ENCODE measurements at regions not wholly inside any gene's neighbourhood (a gene's known extent, or its start where the extent isn't known, plus 50 kb on each side); places are given as distances from the start of the nearest gene placed in this dataset.

DNA sequence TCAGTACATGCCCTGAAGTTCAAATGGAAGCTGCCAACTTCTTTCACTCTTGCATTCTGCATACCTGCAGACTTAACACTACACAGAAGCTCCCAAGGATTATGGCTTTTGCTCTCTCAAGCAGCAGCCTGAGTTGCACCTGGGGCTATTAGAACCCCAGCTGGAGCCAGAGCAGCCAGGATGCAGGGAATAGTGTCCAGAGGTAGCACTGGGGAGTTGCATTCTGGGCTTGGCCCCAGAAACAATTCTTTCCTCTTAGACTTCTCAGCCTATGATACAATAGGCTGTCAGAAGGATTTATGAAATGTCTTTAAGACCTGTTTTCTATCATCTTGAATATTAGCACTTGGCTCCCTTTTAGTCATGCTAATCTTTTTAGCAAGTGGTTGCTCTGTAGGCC lies 886.7 kb upstream of the GHITM start:
- no peak for DNase-seq

GRCh38 chr10:83253011-83253671 lies 886.2 kb upstream of the GHITM start:
- no peak for DNase-seq

DNA sequence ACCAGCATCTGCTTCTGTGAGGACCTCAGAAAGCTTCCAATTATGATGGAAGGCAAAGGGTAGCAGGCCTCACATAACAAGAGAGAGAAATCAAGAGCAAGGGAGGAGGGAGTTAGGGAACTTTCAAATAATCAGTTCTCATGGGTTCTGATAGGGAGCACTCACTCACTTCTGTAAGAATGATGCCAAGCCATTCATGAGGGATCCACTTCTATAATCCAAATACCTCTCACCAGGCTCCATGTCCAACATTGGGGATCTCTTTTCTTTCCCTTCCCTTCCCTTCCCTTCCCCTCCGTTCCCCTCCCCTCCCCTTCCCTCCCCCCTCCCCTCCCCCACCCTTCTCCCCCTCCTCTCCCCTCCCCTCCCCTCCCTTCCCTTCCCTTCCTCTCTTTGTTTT lies 884.6 kb upstream of the GHITM start:
- DNase-seq = no peak

DNA sequence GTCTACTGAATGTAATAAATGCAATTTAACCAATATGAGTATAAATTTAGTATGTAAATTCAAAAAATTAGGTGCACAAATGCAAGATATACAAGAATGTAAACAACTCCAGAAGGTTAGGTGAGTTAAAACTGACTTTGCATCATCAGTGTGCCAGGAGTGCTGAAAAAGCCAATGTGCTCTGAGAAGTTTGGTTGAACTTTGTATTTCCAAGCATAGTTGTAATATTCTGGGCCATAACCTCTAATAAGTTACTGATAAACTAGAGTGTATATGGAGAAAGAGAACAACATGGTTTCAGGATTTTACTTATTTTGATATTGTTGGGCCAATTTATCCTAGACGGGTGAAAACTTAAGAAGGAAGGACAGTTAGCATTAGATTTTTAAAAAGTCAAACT lies 876.9 kb upstream of the GHITM start:
- no peak for DNase-seq

- no peak for DNase-seq
These were observed 866.5 kb upstream of the GHITM start for GRCh38 chr10:83272666-83273434.

DNA sequence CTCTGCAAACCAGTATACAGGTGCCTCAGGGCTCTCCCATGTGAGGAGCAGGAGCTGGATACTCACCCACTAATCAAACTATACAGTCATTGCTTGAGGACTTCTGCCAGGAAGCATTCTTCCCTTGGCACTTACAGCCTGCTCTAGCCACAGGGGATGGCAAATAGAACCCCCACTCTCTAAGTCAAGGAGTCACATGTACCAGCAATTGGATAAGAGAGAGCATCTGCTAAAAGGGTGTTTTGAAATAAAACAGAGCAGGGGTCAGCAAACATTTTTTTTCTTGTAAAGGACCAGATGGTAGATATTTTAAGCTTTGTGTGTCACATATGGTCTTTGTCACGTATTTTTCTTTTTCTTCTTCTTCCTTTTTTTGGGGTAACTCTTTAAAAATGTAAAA lies 865.2 kb upstream of the GHITM start:
- no peak for DNase-seq

DNA sequence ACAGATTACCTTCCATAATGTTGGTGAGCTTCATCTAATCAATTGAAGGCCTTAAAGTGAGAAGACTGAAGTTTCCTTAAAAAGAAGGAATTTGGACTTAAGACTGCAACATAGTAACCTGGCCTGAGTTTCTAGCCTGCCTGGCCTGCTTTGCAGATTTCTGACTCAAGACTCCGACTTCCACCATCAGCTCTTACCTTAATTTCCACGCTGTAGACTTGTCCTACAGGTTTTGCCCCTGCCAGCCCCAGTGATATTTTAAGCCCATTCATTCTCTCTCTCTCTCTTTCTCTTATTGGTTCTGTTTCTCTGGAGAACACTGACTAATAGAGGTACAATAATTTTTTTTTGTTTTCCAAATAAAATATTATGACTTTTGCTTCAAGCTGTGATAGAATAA lies 862.3 kb upstream of the GHITM start:
- no peak for DNase-seq

DNA sequence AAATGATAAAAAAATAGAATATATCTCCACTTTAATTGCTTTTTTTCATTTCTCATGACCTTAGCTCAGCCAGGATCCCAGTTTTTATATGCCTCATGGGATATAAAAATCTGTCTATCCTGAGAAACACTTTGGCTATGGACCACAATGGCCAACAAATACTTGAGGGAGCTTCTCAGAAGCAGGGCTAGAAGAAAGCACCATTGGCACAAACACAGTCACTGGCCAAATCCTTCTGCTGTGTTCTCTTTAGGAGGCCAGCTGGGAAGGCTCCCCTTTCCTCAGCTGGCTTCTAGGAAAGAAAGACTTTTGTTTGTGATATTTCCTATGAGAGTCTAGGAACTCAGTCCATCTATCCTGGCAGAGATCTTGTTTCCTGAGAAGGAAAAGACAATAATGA lies 856.2 kb upstream of the GHITM start:
- no peak for DNase-seq

- DNase-seq = no peak
These were observed 851.9 kb upstream of the GHITM start for GRCh38 chr10:83287374-83287773.

GRCh38 chr10:83289373-83289772 lies 849.9 kb upstream of the GHITM start:
- DNase-seq = no peak

DNA sequence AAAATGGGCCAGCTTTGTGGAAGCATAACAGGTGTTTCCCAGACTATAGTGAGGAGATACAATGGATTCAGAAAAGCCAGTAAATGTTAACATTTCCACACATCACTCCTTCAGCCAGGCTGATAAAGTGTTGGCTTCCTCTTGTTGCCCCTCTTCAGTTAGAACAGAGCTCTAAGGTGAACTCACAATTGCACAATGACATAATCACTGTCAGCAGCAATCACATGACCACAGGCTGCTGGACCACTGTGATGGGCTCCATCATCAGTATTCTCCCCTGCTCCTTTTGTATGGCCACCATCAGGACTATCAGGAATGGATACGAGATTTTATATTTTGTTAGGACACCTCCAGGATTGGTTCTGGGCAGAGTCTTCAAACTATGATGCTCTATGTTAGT lies 849.4 kb upstream of the GHITM start:
- no peak for DNase-seq

GRCh38 chr10:83301732-83302131 lies 837.6 kb upstream of the GHITM start:
- no peak for DNase-seq

DNA sequence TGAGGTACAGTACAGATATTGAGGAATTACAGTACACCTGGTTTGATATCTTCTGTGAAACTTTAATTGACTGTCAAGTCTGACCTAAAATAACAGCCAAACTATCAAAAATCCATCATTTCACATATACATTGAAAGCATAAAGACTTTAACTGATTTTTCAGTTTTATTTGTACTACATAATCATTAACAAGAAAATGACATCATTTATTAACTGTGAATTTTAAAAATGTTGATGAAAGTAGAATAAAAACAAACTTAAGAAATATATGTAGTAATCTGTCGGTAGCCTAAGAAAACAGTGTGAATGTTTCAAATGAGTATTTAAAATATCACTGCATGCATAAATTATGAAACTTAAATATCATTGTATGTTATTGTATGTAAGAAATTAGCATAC lies 836.7 kb upstream of the GHITM start:
- no peak for DNase-seq

GRCh38 chr10:83310688-83311087 lies 828.6 kb upstream of the GHITM start:
- DNase-seq = no peak

GRCh38 chr10:83312570-83312969 lies 826.7 kb upstream of the GHITM start:
- no peak for DNase-seq

- no peak for DNase-seq
These were observed 806.6 kb upstream of the GHITM start for GRCh38 chr10:83332690-83333089.

DNA sequence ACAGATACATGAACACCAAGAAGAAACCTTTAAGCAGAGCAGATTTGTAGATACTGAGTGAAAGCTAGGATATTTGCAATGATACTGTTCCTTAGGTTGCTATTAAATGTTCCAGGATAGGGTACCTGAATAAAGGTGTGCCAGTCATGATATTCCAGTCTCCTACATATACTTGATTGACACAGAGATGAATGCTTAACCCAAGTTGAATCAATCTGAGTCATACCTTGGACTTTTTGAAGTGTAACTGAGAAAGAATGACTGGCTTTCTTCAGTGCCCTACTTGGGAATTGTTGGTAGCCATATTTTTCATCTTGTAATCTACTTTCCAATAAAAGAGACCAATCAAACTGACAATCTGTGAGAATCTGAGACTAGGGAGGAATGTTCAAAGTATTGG lies 805.7 kb upstream of the GHITM start:
- no peak for DNase-seq

GRCh38 chr10:83343676-83344075 lies 795.6 kb upstream of the GHITM start:
- no peak for DNase-seq

DNA sequence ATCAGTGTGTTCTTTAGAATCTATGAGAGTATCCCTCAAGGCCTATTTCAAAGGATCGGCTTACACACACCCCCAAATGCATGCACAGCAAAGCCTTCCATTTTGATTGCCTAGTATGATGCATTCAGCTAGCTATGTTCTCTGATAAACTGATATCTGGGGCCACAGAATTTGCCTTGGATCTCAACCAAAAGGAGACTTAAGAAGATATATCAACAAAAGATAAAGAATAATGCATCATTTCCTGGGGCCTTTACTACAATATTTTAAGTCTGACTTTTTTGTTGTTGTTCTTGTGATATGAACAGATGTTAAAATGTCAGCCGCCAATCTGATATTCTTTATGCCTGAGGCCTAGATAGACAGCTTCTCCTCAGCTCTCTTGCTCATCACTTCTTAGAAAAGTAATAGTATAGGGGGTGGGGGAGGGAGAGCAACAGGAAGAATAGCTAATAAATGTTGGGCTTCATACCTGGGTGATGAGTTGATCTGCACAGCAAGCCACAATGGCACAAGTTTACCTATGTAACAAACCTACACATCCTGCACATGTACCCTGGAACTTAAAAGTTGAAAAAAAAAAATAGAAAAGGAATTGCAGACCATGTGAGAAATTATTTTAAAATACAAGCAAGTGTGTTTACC lies 792.9 kb upstream of the GHITM start:
- DNase-seq = no peak

- no peak for DNase-seq
These were observed 786.7 kb upstream of the GHITM start for GRCh38 chr10:83352588-83352987.

GRCh38 chr10:83354456-83354855 lies 784.9 kb upstream of the GHITM start:
- no peak for DNase-seq

DNA sequence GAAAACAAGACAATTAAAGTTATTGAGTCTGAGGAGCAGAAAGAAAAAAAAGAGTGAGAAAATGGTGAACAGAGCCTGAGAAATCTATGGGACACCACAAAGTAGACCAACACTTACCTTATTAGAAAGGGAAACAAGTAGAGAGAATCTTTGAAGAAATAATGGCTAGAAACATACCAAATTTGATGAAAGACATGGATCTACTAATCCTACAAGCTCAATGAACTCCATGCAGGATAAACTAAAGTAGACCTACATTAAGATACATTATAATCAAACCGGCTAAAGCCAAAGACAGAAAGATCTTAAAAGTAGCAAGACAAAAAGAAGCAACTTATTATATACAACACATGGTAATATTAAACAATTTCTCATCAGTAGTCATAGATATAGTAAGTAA lies 782.3 kb upstream of the GHITM start:
- no peak for DNase-seq

GRCh38 chr10:83357627-83358026 lies 781.7 kb upstream of the GHITM start:
- DNase-seq = no peak

DNA sequence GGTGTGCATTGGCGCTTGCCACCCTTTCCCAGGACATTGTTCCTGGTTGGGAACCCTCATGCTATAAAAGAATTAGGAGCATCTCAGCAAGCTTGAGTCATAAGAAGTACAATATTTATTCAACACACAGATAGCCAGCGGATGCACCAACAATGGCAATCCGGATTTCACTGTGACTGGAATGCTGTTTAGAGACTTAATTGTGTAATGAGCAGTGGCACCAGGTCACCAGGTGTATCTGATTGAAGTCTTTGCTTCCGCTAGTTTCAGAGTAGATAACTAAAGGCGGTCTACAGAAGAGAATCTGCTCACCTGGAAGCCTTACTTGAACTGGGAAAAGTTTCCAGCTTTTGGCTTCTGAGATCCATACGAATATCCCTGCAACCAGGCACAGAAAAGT lies 772.3 kb upstream of the GHITM start:
- no peak for DNase-seq
